ENCODE measurements at regions not wholly inside any gene's neighbourhood (a gene's known extent, or its start where the extent isn't known, plus 50 kb on each side); places are given as distances from the start of the nearest gene placed in this dataset.

- Histone ChIP-seq H3K27me3 (replicated peaks; ENCODE audit: insufficient read depth, low read depth, low read length, poor library complexity) (no peaks in the 10 kb centered on the region), H3K27ac (ENCODE audit: low read depth, low read length, poor library complexity, severe bottlenecking) (no peak overlapping the region), H3K4me1 (ENCODE audit: insufficient read depth, low read length, poor library complexity, severe bottlenecking) (no peaks in the 10 kb centered on the region), H3K36me3 (ENCODE audit: insufficient read depth, low read length, poor library complexity, severe bottlenecking) (no peaks in the 10 kb centered on the region), H3K9me3 (ENCODE audit: low read depth, low read length, poor library complexity, severe bottlenecking) (no peaks in the 10 kb centered on the region), H3K4me3 (ENCODE audit: low read depth, low read length, poor library complexity, severe bottlenecking) (no peak overlapping the region)
- ChIA-PET POLR2A (ENCODE audit: low non-redundant PET) (no interaction called here), CTCF (no interaction called here)
- DNase-seq (ENCODE audit: low spot score): no peak
- intact Hi-C loops (cut with micrococcal nuclease; ENCODE audit: unreplicated experiment): no loop called here
- TF ChIP-seq EZH2 (IDR thresholded peaks at IDR 0.05; ENCODE audit: borderline replicate concordance, low read depth, low read length, poor library complexity, severe bottlenecking): no peak
- TF ChIP-seq CTCF (conservative IDR thresholded peaks at IDR 0.05; ENCODE audit: low read depth, low read length): no peak
- BruUV-seq (replicated peaks): no TSS peak
Measured at GRCh38 chr13:85243831-85244230, 555.4 kb downstream of the SLITRK6 start.

- Histone ChIP-seq H3K27ac (ENCODE audit: low read depth, low read length, poor library complexity, severe bottlenecking) (no peak overlapping the region), H3K36me3 (ENCODE audit: insufficient read depth, low read length, poor library complexity, severe bottlenecking) (no peaks in the 10 kb centered on the region), H3K4me1 (ENCODE audit: insufficient read depth, low read length, poor library complexity, severe bottlenecking) (peaks cover 6% of the 10 kb centered on the region), H3K9me3 (ENCODE audit: low read depth, low read length, poor library complexity, severe bottlenecking) (no peaks in the 10 kb centered on the region), H3K4me3 (ENCODE audit: low read depth, low read length, poor library complexity, severe bottlenecking) (no peak overlapping the region), H3K27me3 (replicated peaks; ENCODE audit: insufficient read depth, low read depth, low read length, poor library complexity) (no peaks in the 10 kb centered on the region)
- no peak for DNase-seq (ENCODE audit: low spot score)
- intact Hi-C loops (cut with micrococcal nuclease; ENCODE audit: unreplicated experiment): no loop called here
- TF ChIP-seq CTCF (conservative IDR thresholded peaks at IDR 0.05; ENCODE audit: low read depth, low read length): no peak
- no peak for TF ChIP-seq EZH2 (IDR thresholded peaks at IDR 0.05; ENCODE audit: borderline replicate concordance, low read depth, low read length, poor library complexity, severe bottlenecking)
- no TSS peak for BruUV-seq (replicated peaks)
- ChIA-PET CTCF (no interaction called here), POLR2A (ENCODE audit: low non-redundant PET) (no interaction called here)
Measured at GRCh38 chr13:85241060-85241459, 558.2 kb downstream of the SLITRK6 start.

- Histone ChIP-seq H3K9me3 (ENCODE audit: low read depth, low read length, poor library complexity, severe bottlenecking) (no peaks in the 10 kb centered on the region), H3K4me1 (ENCODE audit: insufficient read depth, low read length, poor library complexity, severe bottlenecking) (peaks cover 6% of the 10 kb centered on the region), H3K27ac (ENCODE audit: low read depth, low read length, poor library complexity, severe bottlenecking) (no peak overlapping the region), H3K4me3 (ENCODE audit: low read depth, low read length, poor library complexity, severe bottlenecking) (no peak overlapping the region), H3K36me3 (ENCODE audit: insufficient read depth, low read length, poor library complexity, severe bottlenecking) (no peaks in the 10 kb centered on the region), H3K27me3 (replicated peaks; ENCODE audit: insufficient read depth, low read depth, low read length, poor library complexity) (no peaks in the 10 kb centered on the region)
- intact Hi-C loops (cut with micrococcal nuclease; ENCODE audit: unreplicated experiment): no loop called here
- peak; percentile 26 for DNase-seq (ENCODE audit: low spot score)
- TF ChIP-seq EZH2 (IDR thresholded peaks at IDR 0.05; ENCODE audit: borderline replicate concordance, low read depth, low read length, poor library complexity, severe bottlenecking): no peak
- no peak for TF ChIP-seq CTCF (conservative IDR thresholded peaks at IDR 0.05; ENCODE audit: low read depth, low read length)
- ChIA-PET POLR2A (ENCODE audit: low non-redundant PET) (no interaction called here), CTCF (no interaction called here)
- BruUV-seq (replicated peaks): no TSS peak
Measured at GRCh38 chr13:85236413-85236812, 562.8 kb downstream of the SLITRK6 start.
